H1 (cell line): ENCODE measurements at regions not wholly inside any gene's neighbourhood (a gene's known extent, or its start where the extent isn't known, plus 50 kb on each side); places are given as distances from the start of the nearest gene placed in this dataset.

ENCODE experiments used
- CTCF ChIA-PET: fragments of 300-600 bp; sonication (Branson Sonifier 250); formaldehyde crosslinking; loops from one replicate; lab custom pipeline; 2021; ENCODE audit not compliant: partially characterized antibody; lab: Charles Lee
- POLR2A ChIA-PET: fragments of 300-600 bp; sonication (Branson Sonifier 250); formaldehyde crosslinking; loops from one replicate; lab custom pipeline; 2021; ENCODE audit warnings: inconsistent platforms; ENCODE audit not compliant: partially characterized antibody; lab: Charles Lee
- DNase-seq, 2 experiments: peaks; one replicate each; pipeline versions ENCODE4 v3.0.0 to v3.0.0-alpha.2; 2010 to 2022; ENCODE audit warnings: low spot score in 2 of 2, low read depth in 1 of 2, mixed read lengths in 1 of 2
- FAIRE-seq: peaks from 2 replicates; lab custom pipeline; 2011; peaks lifted over from hg19 to GRCh38; lab: Jason Lieb, UNC
- H2AFZ ChIP-seq: 2 replicates; pipeline ENCODE4 v1.8.1; 2012; ENCODE audit warnings: low read length, inconsistent platforms
- H2AK5ac ChIP-seq: 2 replicates; pipeline ENCODE4 v1.6.1; 2013; ENCODE audit warnings: low read depth, low read length
- H2BK120ac ChIP-seq: replicated peaks from 2 replicates; pipeline ENCODE3; 2013; ENCODE audit warnings: low read depth, low read length, inconsistent platforms
- H2BK12ac ChIP-seq: 2 replicates; pipeline ENCODE4 v1.6.1; 2013; ENCODE audit warnings: low read depth, low read length
- H2BK15ac ChIP-seq: 2 replicates; pipeline ENCODE4 v1.6.1; 2013; ENCODE audit warnings: low read length
- H2BK20ac ChIP-seq: 2 replicates; pipeline ENCODE4 v1.6.1; 2013; ENCODE audit warnings: low read length
- H2BK5ac ChIP-seq: 2 replicates; pipeline ENCODE4 v1.6.1; 2013; ENCODE audit warnings: low read depth, low read length
- H3K14ac ChIP-seq: 2 replicates; pipeline ENCODE4 v1.6.1; 2013; ENCODE audit warnings: inconsistent platforms; ENCODE audit not compliant: insufficient read length
- H3K18ac ChIP-seq: 2 replicates; pipeline ENCODE4 v1.6.1; 2013; ENCODE audit warnings: low read length; ENCODE audit errors: extremely low read depth
- H3K23ac ChIP-seq: 2 replicates; pipeline ENCODE4 v1.6.1; 2013; ENCODE audit warnings: inconsistent platforms; ENCODE audit not compliant: insufficient read length
- H3K23me2 ChIP-seq: 2 replicates; pipeline ENCODE4 v1.6.1; 2013; ENCODE audit warnings: low read depth, low read length
- H3K27ac ChIP-seq: 2 replicates; pipeline ENCODE4 v1.6.1; 2011; ENCODE audit warnings: low read depth, low read length, inconsistent platforms
- H3K27me3 ChIP-seq, 4 experiments: replicated peaks in 1 of 4; 1 replicate in 1 of 4; 2 replicates in 3 of 4; pipeline versions ENCODE4 v1.6.1 to v1.8.1; 2011 to 2013; ENCODE audit warnings: low read length in 3 of 4, mild to moderate bottlenecking in 3 of 4, inconsistent platforms in 2 of 4, mixed read lengths in 2 of 4, moderate library complexity in 1 of 4; ENCODE audit not compliant: control insufficient read depth in 3 of 4, insufficient read depth in 3 of 4; ENCODE audit errors: extremely low read depth in 1 of 4
- H3K36me3 ChIP-seq, 4 experiments: 2 replicates each; pipeline versions ENCODE4 v1.6.1 to v1.8.1; 2011 to 2013; ENCODE audit warnings: mild to moderate bottlenecking in 4 of 4, low read length in 3 of 4, moderate library complexity in 2 of 4, control low read depth in 1 of 4, inconsistent platforms in 1 of 4; ENCODE audit not compliant: insufficient read depth in 4 of 4, control insufficient read depth in 2 of 4
- H3K4ac ChIP-seq: replicated peaks from 2 replicates; pipeline ENCODE3; 2013; ENCODE audit warnings: low read length, low read depth, mixed read lengths, inconsistent platforms; ENCODE audit not compliant: insufficient read length
- H3K4me1 ChIP-seq, 4 experiments: replicated peaks in 1 of 4; 1 replicate in 1 of 4; 2 replicates in 3 of 4; pipeline versions ENCODE4 v1.6.1 to v1.8.1; 2011 to 2013; ENCODE audit warnings: low read length in 3 of 4, inconsistent platforms in 2 of 4, mixed read lengths in 1 of 4; ENCODE audit not compliant: insufficient read depth in 4 of 4, control insufficient read depth in 3 of 4
- H3K4me2 ChIP-seq, 2 experiments: 2 replicates each; pipeline versions ENCODE4 v1.6.1 to v1.8.1; 2011 to 2013; ENCODE audit warnings: low read depth in 2 of 2, low read length in 2 of 2, control low read depth in 1 of 2, inconsistent platforms in 1 of 2, mild to moderate bottlenecking in 1 of 2; ENCODE audit not compliant: insufficient read depth in 1 of 2
- H3K4me3 ChIP-seq, 4 experiments: fragments of 200-600, 300-600 bp in 1 of 4; sonication (generic), shearing (Covaris generic), sonication (Bioruptor Twin) in 1 of 4; 2 replicates each; pipeline versions ENCODE4 v1.5.1 to v1.8.1; 2011 to 2016; ENCODE audit warnings: low read length in 4 of 4, low read depth in 3 of 4, control low read depth in 2 of 4, inconsistent platforms in 2 of 4, mild to moderate bottlenecking in 2 of 4, mixed read lengths in 1 of 4, moderate library complexity in 1 of 4; ENCODE audit not compliant: insufficient read depth in 2 of 4; ENCODE audit errors: extremely low read depth in 1 of 4
- H3K56ac ChIP-seq: replicated peaks from 2 replicates; pipeline ENCODE3; 2013; ENCODE audit warnings: low read depth, mild to moderate bottlenecking, mixed read lengths, low read length, inconsistent platforms; ENCODE audit not compliant: insufficient read length
- H3K79me1 ChIP-seq: 2 replicates; pipeline ENCODE4 v1.6.1; 2013; ENCODE audit warnings: low read depth, low read length, control low read depth
- H3K79me2 ChIP-seq, 2 experiments: 2 replicates each; pipeline versions ENCODE4 v1.6.1 to v1.8.1; 2012 to 2013; ENCODE audit warnings: low read length in 2 of 2, mild to moderate bottlenecking in 2 of 2, inconsistent platforms in 1 of 2; ENCODE audit not compliant: insufficient read depth in 2 of 2, control insufficient read depth in 1 of 2
- H3K9ac ChIP-seq, 4 experiments: replicated peaks in 1 of 4; 1 replicate in 1 of 4; 2 replicates in 3 of 4; pipeline versions ENCODE4 v1.6.1 to v1.8.1; 2011 to 2013; ENCODE audit warnings: low read depth in 3 of 4, low read length in 3 of 4, control low read depth in 2 of 4, mild to moderate bottlenecking in 2 of 4, moderate library complexity in 2 of 4, inconsistent platforms in 1 of 4; ENCODE audit errors: extremely low read depth in 1 of 4
- H3K9me3 ChIP-seq, 2 experiments: 2 replicates each; pipeline versions ENCODE4 v1.6.1 to v1.8.1; 2012 to 2013; ENCODE audit warnings: mild to moderate bottlenecking in 2 of 2, moderate library complexity in 2 of 2, control low read depth in 1 of 2, inconsistent platforms in 1 of 2, low read depth in 1 of 2, low read length in 1 of 2, mixed read lengths in 1 of 2; ENCODE audit not compliant: insufficient read depth in 2 of 2
- H4K20me1 ChIP-seq, 2 experiments: replicated peaks in 1 of 2; 2 replicates each; pipeline versions ENCODE3 to v1.8.1; 2011 to 2013; ENCODE audit warnings: inconsistent platforms in 2 of 2, low read length in 2 of 2, mild to moderate bottlenecking in 1 of 2; ENCODE audit not compliant: insufficient read depth in 2 of 2, control insufficient read depth in 1 of 2
- H4K5ac ChIP-seq: 2 replicates; pipeline ENCODE4 v1.6.1; 2013; ENCODE audit warnings: low read length, low read depth, mixed read lengths, inconsistent platforms; ENCODE audit not compliant: insufficient read length
- H4K8ac ChIP-seq: 2 replicates; pipeline ENCODE4 v1.8.0; 2013; ENCODE audit warnings: mild to moderate bottlenecking, moderate library complexity, low read length, inconsistent platforms; ENCODE audit not compliant: insufficient read depth; ENCODE audit errors: extremely low read depth
- H4K91ac ChIP-seq: replicated peaks from 2 replicates; pipeline ENCODE3; 2013; ENCODE audit warnings: low read length, mixed read lengths, inconsistent platforms; ENCODE audit not compliant: insufficient read length
- BACH1 ChIP-seq: IDR thresholded peaks from 2 replicates; pipeline ENCODE4 v1.6.1; 2012; ENCODE audit warnings: low read length, improper control_type of control experiment
- BCL11A ChIP-seq, 2 experiments: IDR thresholded peaks; one replicate each; pipeline ENCODE4 v1.6.1; 2011; ENCODE audit warnings: low read depth in 2 of 2, low read length in 2 of 2, mild to moderate bottlenecking in 2 of 2
- CBX5 ChIP-seq: fragments of 300-800, 300-1000 bp; sonication (generic); IDR thresholded peaks from 2 replicates; pipeline ENCODE4 v1.7.1; 2016; ENCODE audit warnings: antibody characterized with exemption, low read length, low read depth
- FOSL1 ChIP-seq: IDR thresholded peaks from 2 replicates; pipeline ENCODE4 v1.6.1; 2011; ENCODE audit warnings: mild to moderate bottlenecking, low read depth, low read length, moderate library complexity; ENCODE audit not compliant: insufficient read depth
- MAX ChIP-seq: IDR thresholded peaks from 2 replicates; pipeline ENCODE4 v1.6.1; 2012; ENCODE audit warnings: inconsistent platforms
- NRF1 ChIP-seq: IDR thresholded peaks from 2 replicates; pipeline ENCODE4 v1.6.1; 2011; ENCODE audit warnings: mild to moderate bottlenecking, low read depth, low read length, improper control_type of control experiment
- RAD21 ChIP-seq, 2 experiments: IDR thresholded peaks in 1 of 2; conservative IDR thresholded peaks in 1 of 2; 2 replicates each; pipeline ENCODE4 v1.6.1; 2011; ENCODE audit warnings: low read depth in 2 of 2, low read length in 2 of 2, improper control_type of control experiment in 1 of 2, inconsistent platforms in 1 of 2, mild to moderate bottlenecking in 1 of 2, moderate library complexity in 1 of 2
- RFX5 ChIP-seq: IDR thresholded peaks from 2 replicates; pipeline ENCODE4 v1.6.1; 2011; ENCODE audit warnings: low read depth, low read length, improper control_type of control experiment, borderline replicate concordance
- RNF2 ChIP-seq: fragments of 200-900, 300-1000 bp; sonication (generic); IDR thresholded peaks from 2 replicates; pipeline ENCODE4 v1.7.1; 2016; ENCODE audit warnings: borderline replicate concordance, low read depth, mild to moderate bottlenecking, antibody characterized with exemption, low read length; ENCODE audit not compliant: poor library complexity, severe bottlenecking; ENCODE audit errors: missing control alignments
- SP1 ChIP-seq: IDR thresholded peaks from 2 replicates; pipeline ENCODE4 v1.6.1; 2011; ENCODE audit warnings: low read depth, low read length
- SP4 ChIP-seq: IDR thresholded peaks from 2 replicates; pipeline ENCODE4 v1.6.1; 2012; ENCODE audit warnings: low read length, inconsistent platforms
- SUZ12 ChIP-seq: fragments of 200-600 bp; sonication (generic); IDR thresholded peaks from 2 replicates; pipeline ENCODE4 v1.6.1; 2012; ENCODE audit warnings: mild to moderate bottlenecking, inconsistent platforms, low read length, moderate library complexity, mixed read lengths
- TAF7 ChIP-seq: optimal IDR thresholded peaks from 2 replicates; pipeline ENCODE3; 2011; ENCODE audit warnings: low read depth, mild to moderate bottlenecking, inconsistent platforms, low read length, moderate library complexity, borderline replicate concordance
- TEAD4 ChIP-seq: IDR thresholded peaks from 2 replicates; pipeline ENCODE4 v1.6.1; 2012; ENCODE audit warnings: low read depth, low read length, inconsistent platforms, mixed read lengths
- ZNF274 ChIP-seq: IDR thresholded peaks from 2 replicates; pipeline ENCODE4 v1.7.0; 2012; ENCODE audit warnings: low read length, borderline replicate concordance; ENCODE audit errors: extremely low read depth
- WGBS, 2 experiments: shearing (Covaris generic) in 1 of 2; methylation state at CpG; one replicate each; pipeline versions ENCODE4 v1.1.6 to v1.1.7; 2013 to 2015; ENCODE audit warnings: low lambda C conversion rate in 2 of 2, mixed read lengths in 2 of 2, inconsistent platforms in 1 of 2, low coverage in 1 of 2, missing lambda C conversion rate in 1 of 2; ENCODE audit not compliant: insufficient replicate concordance in 2 of 2, insufficient coverage in 1 of 2, insufficient read length in 1 of 2; ENCODE audit errors: extremely low coverage in 1 of 2, missing lambda C conversion rate in 1 of 2; 5-methylcytosine and 5-hydroxymethylcytosine counted together

GRCh38 chr1:215402147-215402546, 165.0 kb upstream of the KCTD3 start:
- Histone ChIP-seq H3K14ac (no peak overlapping the region), H4K20me1 (no peaks in the 10 kb centered on the region), H3K9me3 (no peaks in the 10 kb centered on the region), H4K5ac (no peak overlapping the region), H2AK5ac (no peak overlapping the region), H3K4me2 (no peak overlapping the region), H2AFZ (no peak overlapping the region), H2BK5ac (no peak overlapping the region), H3K79me2 (no peaks in the 10 kb centered on the region), H3K79me1 (no peaks in the 10 kb centered on the region), H3K4me3 (no peak overlapping the region), H3K4ac (no peak overlapping the region), H2BK120ac (no peak overlapping the region), H3K27ac (no peak overlapping the region), H4K8ac (no peak overlapping the region), H3K4me1 (no peaks in the 10 kb centered on the region), H2BK12ac (no peak overlapping the region), H3K18ac (no peak overlapping the region), H3K23me2 (no peaks in the 10 kb centered on the region), H3K56ac (no peak overlapping the region), H3K36me3 (no peaks in the 10 kb centered on the region), H3K9ac (no peak overlapping the region), H2BK15ac (no peak overlapping the region), H3K23ac (no peak overlapping the region), H4K91ac (no peak overlapping the region), H2BK20ac (no peak overlapping the region), H3K27me3 (no peaks in the 10 kb centered on the region)
- WGBS, 2 experiments: 90% methylated on average over 5 of the region's 5 CpGs; no CpG with 5 or more reads in 1 of the 2 experiments
- FAIRE-seq (no peak), DNase-seq (no peak)
- POLR2A ChIA-PET: no interaction called here
- CTCF ChIA-PET: interaction anchor here (0.8 kb wide), 1 partner anchor 9 kb away, joined by 3 read pairs; no protein-coding TSS in a partner anchor
- TF ChIP-seq ZNF274: no peak
- TF ChIP-seq RAD21 (IDR thresholded peaks at IDR 0.05 in 1 of 2, conservative IDR thresholded peaks at IDR 0.05 in 1 of 2; ENCODE audit: low read depth in 2 of 2, low read length in 2 of 2): no peak
- no peak for TF ChIP-seq BCL11A (IDR thresholded peaks at IDR 0.05; ENCODE audit: low read depth in 2 of 2, low read length in 2 of 2)
- no peak for TF ChIP-seq TEAD4
- no peak for TF ChIP-seq NRF1
- TF ChIP-seq SUZ12: no peak
- no peak for TF ChIP-seq FOSL1
- no peak for TF ChIP-seq SP4
- TF ChIP-seq BACH1: no peak
- TF ChIP-seq RNF2: no peak
- TF ChIP-seq MAX: no peak
- no peak for TF ChIP-seq RFX5
- no peak for TF ChIP-seq SP1
- no peak for TF ChIP-seq TAF7
- TF ChIP-seq CBX5: no peak
